NCI-H2029 (cell line): ENCODE measurements at regions not wholly inside any gene's neighbourhood (a gene's known extent, or its start where the extent isn't known, plus 50 kb on each side); places are given as distances from the start of the nearest gene placed in this dataset.
A peak's percentile ranks its signal among the peaks of the same experiment; 100 is the strongest.
"Not testable (repeated sequence)": the region's sequence is repeated elsewhere in the genome, so short reads cannot be mapped to it uniquely, and the experiment has no call there.

Source experiments
- DNase-seq: peaks from one replicate; lab custom pipeline; 2025; lab: John Stamatoyannopoulos, UW

DNA sequence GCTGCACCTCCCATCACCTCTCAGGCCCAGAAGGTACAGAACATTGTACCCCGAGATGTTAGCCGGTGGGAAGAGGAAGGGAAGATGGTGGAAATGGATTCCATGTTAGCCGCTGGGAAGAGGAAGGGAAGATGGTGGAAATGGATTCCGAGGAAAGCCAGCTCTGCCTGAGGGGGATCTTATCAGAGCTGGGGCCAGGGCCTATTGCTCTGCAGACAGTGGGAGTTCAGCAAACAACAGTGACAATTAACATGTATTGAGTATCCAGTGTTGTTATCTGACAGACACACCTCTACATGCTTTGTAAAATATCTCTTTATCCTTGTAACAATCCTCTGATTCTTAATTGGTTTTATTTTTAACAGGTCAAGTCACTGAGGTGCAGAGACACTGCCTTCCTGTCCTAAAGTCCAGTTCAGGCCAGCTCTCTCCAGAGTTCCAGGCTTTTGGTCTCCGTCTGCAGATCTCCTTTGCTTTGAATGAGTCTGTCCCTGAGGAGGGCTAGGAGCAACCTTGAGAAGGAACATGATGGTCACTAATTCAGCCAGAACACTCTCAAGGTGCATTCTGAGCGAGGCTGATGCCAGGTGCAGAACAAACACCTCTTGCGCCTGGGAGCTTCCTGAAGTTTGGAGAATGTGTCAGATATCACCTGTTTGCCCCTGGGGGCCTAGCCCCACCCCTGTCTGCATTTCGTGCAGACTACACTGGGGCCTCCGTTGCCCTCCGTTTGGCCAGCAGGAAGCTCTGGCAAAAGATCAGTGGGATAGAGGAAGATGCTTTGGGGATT lies 82.4 kb upstream of the PODXL start:
- DNase-seq: no peak

DNA sequence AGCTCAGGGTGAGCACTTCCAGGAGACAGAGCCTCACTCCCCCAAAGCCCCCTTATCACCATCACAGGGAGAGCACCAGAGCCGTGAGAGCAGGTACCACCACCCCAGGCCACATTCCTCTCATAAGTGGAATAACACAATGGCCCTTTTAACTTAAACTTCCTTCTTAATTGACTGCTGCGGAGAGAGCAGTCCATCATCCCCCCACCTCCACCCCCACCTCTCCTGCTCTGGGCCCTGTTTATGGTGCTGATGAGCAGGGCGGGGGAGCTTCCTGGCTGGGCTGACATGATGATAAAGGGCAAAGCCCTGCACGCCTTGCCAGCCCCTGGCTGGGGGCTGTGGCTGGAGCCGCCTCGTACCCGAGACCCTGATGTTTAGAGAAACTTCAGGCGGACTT lies 81.4 kb upstream of the PODXL start:
- no peak for DNase-seq

DNA sequence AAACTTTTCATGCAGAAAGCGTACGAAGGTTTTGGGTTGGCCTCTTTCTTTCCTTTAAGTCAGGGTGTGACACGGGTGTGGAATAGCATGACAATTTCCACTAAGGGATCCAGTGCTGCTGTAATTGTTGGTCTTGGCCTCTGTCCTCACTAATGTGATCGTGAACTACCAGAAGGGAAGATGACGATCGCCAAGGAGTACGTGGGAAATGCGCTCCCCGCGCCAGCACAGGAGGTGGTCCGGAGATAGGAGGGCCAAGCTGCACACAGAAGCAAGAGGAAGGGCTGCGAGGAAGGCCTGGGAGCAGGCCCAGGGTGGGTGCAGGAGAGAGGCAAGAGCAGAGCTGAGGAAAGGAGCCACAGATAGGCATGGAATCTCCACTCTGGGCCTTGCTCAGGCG lies 79.7 kb upstream of the PODXL start:
- DNase-seq: no peak

DNA sequence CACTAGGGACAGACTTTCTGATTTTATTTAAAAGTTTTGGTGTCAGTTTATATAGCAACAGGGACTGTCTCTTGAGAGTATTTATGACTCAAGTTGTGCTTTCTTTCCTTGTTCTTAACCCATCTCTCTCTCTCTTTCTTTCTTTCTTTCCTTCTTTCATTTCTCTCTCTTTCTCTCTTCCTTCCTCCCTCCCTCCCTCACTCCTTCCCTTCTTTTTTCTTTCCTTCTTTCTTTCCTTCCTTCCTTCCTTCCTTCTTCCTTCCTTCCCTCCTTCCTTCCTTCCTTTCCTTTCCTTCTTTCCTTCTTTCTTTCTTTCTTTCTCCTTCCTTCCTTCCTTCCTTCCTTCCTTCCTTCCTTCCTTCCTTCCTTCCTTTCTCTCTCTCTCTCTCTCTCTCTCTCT lies 77.8 kb upstream of the PODXL start:
- DNase-seq: not testable (repeated sequence)

DNA sequence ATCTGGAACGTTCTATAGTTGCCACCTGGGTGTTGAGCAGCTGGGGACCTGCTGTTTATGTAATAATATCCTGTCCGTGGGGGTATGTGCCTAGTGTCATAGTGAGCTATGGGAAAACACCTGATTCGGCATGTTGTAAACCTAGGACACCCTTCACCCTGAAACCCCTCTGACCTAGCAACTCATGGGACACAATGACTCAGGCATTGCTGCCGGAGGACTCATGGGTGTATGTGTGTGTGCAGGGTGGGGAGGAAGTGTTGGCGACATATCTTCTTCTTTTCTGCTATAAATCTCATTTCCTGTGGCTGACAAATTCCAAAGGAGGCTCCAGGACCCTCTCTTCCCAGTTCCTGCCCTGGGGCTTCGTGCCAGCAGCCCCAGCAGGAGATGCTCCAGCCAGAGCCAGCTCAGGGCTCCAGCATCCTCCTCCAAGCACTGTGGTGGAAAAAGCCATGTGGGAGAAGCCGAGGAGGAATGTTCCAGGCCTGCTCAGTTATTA lies 77.0 kb upstream of the PODXL start:
- no peak for DNase-seq

DNA sequence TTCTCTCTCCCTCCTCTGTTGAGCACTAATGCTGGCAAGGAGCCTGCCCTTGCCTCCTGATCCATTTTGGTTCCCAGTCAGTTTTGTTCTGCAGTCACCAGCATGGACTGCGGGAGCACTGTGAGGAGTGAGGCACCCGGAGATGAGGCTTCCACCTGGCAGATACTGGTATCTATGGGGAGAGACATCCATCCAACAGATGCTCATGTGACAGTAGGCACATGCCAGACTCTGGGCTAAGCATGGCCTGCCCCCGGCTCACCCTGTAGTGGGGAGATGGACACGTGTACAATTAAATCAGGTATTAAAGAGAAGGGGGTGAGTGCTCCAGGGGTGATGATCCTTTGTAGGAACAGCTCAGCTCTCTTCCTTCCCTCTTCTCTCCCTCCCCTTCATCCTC lies 74.0 kb upstream of the PODXL start:
- no peak for DNase-seq

DNA sequence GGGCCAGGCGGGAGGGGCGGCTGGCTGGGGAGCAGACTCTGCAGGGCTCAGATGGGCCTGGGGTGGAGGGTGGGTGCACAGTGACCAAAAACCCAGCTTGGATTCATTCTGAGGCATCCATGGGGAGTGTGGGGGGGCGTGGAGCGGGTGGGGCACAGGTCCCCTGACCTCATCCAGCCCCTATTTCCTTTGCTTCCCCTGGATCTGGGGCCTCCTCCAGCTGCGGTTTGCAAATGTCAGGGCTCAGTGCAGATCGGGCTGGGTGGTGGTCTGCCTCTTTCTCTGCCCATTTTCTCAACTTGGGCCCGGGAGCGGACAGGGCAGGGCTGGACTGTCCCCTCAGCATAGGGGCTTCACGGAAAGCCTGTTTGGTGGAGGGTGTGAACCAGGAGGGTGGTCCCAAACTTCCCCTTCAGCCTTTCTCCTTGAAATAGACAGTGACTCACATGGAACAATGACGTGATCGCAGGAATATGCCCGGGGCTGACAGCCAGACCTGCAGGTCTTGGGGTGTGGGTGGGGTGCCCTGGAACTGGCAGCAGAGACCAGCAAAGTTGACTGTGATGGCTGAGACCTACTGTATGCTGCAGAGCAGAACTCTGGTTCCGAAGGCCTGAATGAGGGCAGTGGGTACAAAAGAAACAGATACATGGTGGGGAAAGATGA lies 72.9 kb upstream of the PODXL start:
- DNase-seq: no peak

DNA sequence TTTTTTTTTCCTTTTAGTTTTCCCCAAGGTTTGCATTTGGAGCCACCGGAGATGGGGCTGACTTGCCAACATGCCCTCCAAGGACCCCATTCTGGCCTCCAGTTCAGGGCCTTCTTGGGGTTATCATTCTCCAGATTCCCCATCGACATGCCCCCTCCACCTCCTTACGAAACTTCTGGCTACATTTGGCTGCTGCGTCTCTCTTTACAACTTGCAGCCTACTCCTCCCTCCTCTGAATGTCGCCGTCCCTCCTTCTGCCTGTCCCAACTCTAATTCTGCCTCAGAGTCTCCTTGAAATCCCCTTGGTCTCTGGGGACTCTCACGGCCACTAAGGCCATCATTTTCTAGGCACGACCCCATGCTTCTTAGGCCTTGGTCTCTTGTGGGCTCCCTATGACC lies 72.2 kb upstream of the PODXL start:
- DNase-seq: no peak

DNA sequence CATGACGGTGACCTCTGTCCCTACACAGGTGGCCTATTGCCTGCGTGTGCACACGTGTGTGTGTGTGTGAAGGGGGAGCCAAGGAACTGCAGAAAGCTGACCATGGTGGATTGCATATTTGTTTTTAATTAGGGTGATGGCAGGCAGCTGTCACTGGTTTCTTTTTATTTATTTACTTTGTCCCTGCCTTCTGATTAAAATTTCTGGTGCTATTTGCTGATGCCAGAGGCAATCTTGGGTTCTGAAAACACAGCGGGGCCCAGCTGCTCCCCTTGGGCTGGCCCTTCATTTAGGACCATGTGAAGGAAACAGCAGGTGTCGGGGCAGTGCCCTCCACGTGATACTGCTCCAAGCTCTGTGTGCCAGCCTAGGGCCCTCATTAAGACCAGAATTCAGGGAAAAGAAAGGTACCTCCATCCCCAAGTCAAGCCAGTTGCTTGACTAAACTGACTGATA lies 71.3 kb upstream of the PODXL start:
- DNase-seq: peak; percentile 24

DNA sequence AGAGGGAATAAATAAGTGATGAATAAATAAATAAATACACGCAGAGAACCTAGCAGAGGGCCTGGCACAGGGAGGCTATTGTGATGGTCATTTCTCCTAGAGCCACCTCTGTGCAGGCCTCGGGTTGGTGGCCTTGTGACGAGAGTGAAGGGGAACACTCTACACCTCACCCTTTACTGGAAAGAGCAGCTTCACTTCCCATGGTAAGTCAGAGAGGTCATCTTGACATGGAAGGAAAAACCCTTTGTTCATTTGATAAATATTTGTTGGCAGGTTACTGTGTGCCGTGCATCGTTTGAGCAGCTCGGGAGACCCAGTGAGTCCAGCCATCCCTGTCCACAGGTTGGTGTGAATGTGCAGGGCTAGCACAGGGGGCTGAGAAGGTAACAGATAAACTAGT lies 70.2 kb upstream of the PODXL start:
- no peak for DNase-seq

DNA sequence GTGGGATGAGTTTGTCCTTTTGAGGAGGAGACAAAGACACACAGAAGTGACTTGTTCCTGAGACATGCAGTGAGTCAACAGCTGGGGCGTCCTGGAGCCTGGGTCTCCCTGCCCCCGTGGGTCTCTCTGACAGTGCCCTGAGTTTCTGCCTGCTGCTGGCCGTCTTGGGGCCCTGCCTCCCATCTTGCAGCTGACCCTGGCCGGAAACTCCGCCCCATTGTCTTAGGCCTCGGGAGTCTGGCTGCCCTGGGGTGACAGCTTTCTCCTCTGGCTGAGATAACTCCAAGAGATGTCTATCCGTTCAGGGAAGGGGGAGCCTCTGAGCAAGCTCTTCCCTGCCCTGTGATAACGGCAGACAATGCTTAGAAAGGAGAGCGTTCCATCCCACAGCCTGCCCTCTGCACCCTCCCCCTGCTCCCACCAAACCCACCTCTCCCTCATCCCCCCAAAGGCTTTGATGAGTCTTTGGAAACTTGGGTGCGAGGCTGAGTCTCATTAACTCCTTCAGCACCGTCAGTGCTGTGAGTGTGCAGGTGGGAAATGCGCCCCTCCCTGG lies 69.5 kb upstream of the PODXL start:
- no peak for DNase-seq

DNA sequence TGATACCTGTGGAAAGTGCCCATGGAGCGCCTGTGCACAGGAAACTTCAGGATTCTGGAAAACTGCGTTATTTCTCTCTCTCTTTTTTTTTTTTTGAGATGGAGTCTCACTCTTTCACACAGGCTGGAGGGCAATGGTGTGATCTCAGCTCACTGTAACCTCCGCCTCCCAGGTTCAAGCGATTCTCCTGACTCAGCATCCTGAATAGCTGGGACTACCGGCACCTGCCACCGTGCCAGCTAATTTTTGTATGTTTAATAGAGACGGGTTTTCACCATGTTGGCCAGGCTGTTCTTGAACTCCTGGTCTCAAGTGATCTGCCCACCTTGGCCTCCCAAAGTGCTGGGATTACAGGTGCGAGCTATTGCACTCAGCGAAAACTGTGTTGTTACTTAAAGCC lies 68.9 kb upstream of the PODXL start:
- not testable (repeated sequence) for DNase-seq

DNA sequence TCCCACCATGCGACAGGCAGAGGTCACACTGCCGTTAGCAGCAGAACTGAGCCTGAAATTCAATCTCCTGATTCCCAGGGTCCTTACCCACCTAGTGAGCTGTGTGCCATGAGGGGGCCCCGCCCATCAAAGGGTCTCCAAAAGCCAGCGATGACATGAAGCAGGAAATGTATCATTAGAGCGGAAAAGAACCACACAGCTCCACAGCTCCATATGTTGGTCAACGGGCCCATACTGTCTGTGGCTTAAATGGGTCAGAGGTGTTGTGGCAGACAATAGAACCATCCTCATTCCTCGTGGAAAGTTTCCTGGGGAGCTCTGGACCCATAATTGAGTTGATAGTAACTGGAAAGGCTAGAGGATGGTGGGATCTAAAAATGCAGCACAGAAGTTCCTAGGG lies 68.1 kb upstream of the PODXL start:
- no peak for DNase-seq

DNA sequence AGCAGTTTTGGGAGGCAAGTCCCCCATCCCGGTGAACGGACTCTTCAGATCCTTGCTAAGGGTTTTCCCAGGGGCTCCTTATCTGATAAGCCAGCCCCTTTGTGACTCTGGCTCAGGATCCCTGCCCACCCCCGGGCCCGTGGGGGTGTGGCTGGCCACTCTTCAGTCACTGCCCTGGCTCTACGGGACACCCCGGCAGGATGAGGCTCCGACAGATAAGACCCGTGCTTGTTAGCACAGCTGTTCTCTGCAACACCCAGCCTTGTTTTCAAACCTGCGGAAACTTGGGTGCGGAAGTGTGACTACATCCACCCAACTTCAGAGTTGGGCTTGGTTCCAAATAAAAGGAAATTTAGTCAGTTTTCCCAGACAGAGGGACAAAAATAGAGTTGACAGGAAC lies 66.7 kb upstream of the PODXL start:
- no peak for DNase-seq

DNA sequence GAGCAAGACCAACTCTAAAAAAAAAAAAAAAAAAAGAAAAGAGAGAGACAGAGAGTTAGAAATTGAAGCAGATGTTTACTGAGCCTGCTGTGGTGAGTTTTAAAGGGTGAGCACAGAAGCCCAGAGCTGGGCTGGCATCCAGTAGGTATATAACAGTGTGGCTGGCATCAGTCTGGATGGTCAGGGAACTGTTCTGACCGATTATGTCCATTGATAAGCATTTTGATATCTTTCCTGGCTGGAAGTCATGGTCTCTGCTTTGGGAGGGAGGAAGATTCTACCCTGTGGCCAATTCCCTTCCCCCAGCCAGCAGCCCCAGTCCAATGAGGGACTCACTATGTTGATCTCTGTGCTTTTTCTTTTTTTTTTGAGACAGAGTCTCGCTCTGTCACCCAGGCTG lies 65.2 kb upstream of the PODXL start:
- no peak for DNase-seq

DNA sequence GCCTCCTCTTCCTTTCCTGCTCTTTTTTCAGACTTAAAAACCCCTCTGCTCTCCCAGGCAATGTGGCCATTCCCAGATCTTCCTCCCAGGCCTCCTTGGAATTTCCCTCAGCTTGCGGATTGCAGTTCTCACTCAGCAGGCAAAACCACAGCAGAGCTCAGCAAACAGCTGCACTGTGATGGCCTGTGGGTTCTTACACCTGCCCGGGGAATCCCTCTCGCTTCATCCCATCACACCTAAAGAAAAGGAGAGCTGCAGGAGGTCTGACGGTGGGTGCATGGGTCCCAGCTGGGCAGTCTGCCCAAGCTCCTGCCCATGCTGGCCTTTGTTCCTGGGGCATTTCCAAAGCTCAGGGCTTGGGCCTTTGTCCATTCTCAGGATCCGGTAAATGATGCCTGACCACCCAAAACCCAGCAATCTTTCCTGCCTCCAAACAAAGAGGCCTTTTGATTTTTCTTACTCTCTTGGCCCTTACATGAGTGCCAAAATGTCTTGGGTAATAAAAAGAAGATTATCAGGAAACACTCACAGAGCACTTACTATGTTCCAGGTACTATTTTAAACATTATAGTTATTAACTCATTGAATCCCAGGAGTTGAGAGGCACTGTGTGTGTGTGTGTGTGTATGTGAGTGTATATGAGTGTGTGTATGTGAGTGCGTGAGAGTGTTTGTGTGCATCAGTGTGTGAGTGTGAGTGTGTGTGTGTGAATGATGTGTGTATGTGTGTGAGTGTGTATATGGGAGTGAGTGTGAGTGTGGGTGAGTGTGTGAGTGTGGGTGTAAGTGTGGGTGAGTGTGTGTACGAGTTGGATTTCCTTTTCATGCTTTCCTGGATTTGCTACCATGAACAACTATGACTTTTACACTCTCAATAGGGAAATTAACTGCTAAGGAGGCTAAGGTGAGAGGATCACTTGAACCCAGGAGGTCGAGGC lies 64.5 kb upstream of the PODXL start:
- no peak for DNase-seq

DNA sequence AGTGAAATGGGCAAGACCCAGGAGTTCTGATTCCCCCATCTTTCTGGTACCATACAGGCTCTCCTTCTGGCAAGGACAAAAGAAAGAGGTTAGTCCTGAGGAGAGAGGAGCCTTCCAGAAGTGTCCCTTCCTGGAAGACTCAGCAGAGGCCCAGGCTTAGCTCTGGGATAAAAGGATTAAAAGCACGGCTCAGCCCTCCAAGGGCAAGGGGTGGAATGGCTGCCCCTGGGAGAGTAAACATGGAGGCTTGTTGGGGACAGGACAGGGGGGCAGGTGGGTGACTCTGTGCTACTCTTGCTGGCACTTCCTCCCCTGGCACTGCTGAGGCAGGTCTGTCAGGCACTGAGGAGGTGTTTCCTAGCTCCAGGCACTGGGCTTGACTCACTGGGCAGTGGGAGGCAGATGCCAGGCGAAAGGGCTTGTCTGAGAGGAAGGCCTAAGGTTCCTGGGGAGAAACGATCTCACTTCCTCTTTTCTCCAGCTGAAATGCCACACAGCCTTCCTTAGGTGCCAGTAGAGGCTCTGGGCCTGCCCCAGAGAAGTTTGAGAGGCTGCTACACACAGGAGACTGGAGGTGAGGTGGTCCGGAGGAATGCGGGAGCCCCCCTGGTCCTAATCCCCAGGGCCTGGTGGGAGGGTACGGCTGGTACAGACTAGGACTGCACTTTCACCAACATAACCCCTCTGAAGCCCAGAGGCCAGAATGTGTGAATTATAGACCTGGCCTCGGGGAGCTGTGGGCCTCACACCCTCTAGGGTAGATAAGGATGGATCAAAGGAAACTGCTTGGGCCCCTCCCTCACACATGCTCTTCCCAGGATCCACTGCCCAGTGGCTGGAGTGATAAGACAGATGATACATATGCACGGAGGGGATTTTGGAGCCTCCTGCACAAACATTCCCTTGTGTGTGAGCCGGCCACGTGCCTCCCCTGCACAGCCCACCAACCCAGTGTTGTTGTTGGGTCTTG lies 63.2 kb upstream of the PODXL start:
- no peak for DNase-seq

DNA sequence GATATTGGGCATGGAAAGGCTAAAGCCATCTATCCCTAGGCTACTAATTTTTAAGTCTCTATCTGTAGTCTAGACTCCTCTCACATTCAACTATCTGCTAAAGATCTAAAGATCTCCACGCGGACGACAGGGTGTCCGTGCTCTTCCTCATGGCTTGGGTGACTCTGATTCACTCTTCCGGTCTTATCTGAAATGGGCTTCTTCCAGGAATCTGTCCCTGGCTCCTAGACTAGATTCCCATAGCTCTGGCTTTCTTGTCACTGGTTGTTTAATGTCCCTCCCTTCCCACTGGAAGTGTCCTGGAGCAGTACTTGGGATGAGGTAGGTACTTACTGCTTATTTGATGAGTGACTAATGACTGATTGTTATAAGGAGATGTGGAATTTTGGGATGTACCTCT lies 62.0 kb upstream of the PODXL start:
- DNase-seq: no peak

DNA sequence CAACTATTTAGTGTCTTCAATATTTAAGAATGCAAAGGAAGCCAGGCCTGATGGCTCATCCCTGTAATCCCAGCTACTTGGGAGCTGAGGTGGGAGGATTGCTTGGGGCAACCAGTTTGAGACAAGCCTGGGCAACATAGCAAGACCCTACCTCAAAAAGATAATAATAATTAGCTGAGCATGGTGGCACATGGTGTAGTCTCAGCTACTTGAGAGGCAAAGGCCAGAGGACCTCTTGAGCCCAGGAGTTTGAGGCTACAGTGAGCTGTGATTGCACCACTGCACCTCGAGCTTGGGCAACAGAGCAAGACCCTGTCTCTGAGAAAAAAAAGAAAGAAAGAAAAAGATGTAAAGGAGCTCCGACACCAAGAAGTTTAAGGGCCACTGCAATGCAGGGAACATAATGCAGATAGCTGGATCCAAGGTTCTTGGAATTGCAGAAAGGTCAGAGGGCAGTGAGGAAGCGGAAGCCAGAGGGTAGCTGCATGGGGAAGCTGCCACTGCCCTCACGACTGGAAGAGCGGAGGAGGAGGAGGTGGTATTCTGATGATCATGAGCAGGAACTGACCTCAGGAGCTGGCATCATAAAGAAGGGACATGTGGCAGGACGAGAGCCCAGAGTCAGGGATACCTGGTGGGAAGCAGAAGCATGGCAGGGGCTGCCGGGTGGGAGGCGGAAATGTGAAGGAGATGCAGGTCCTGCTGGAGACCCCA lies 60.2 kb upstream of the PODXL start:
- DNase-seq: no peak

DNA sequence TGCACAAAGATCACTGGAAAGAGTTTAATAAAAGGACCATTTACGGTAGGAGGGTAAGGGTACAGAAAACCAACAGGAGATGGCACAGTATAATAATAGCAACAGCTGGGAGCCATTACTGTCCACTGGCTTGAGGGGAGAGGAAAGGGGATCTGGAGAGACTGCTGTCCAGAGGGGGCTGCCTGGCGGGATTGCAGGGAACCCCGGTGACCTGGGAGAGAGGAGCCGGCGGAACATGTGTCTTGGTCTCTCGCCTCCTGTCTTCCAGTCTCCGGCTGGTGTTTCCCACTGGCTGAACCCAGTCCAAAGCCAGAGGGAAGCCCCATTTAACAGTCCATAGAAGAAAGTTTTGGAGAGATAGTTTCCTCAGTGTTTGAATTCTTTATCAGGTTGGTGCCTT lies 57.5 kb upstream of the PODXL start:
- no peak for DNase-seq
